Panc1 (cell line): ENCODE measurements at regions not wholly inside any gene's neighbourhood (a gene's known extent, or its start where the extent isn't known, plus 50 kb on each side); places are given as distances from the start of the nearest gene placed in this dataset.

ENCODE experiments used
- ATAC-seq: fragments of 200-7000 bp; cut with Tn5 transposase; 2 replicates; pipeline ENCODE4 v1.9.1; 2020; ENCODE audit warnings: mild to moderate bottlenecking, moderate library complexity
- BruUV-seq: library from RNA; stranded (reverse); fragments of 400-500 nt; replicated peaks from 2 replicates; lab custom pipeline; 2021; lab: Mats Ljungman, UMichigan
- CTCF ChIA-PET: fragments of 300-600 bp; sonication (Branson Sonifier 250); formaldehyde crosslinking; loops from one replicate; lab custom pipeline; 2022; ENCODE audit warnings: antibody characterized with exemption; lab: Charles Lee
- POLR2A ChIA-PET: fragments of 300-600 bp; sonication (Branson Sonifier 250); formaldehyde crosslinking; loops from one replicate; lab custom pipeline; 2022; ENCODE audit warnings: antibody characterized with exemption; lab: Charles Lee
- DNase-seq: peaks from one replicate; pipeline ENCODE4 v3.0.0-alpha.2; 2010; ENCODE audit warnings: low read depth, low spot score
- H3K27ac ChIP-seq: 2 replicates; pipeline ENCODE4 v1.5.1; 2011; ENCODE audit warnings: mild to moderate bottlenecking, low read length, inconsistent platforms
- H3K27me3 ChIP-seq: fragments of 200-500 bp; sonication (Bioruptor generic); 2 replicates; pipeline ENCODE4 v1.6.0; 2014; ENCODE audit warnings: low read length, inconsistent platforms; ENCODE audit not compliant: control insufficient read depth, insufficient read depth
- H3K36me3 ChIP-seq: fragments of 200-500 bp; sonication (Bioruptor generic); 2 replicates; pipeline ENCODE4 v1.5.1; 2014; ENCODE audit warnings: inconsistent platforms, mild to moderate bottlenecking, low read length, moderate library complexity; ENCODE audit not compliant: control insufficient read depth, insufficient read depth
- H3K4me1 ChIP-seq: 2 replicates; pipeline ENCODE4 v1.5.1; 2011; ENCODE audit warnings: inconsistent platforms, mild to moderate bottlenecking, low read length, moderate library complexity; ENCODE audit not compliant: control insufficient read depth, insufficient read depth
- H3K4me3 ChIP-seq, 2 experiments: 2 replicates each; pipeline ENCODE4 v1.5.1; 2011 to 2012; ENCODE audit warnings: low read depth in 2 of 2, low read length in 2 of 2, mild to moderate bottlenecking in 2 of 2, inconsistent platforms in 1 of 2, moderate library complexity in 1 of 2
- H3K9me3 ChIP-seq: fragments of 200-500 bp; sonication (Bioruptor generic); 2 replicates; pipeline ENCODE4 v1.5.1; 2014; ENCODE audit warnings: low read depth, mild to moderate bottlenecking, inconsistent platforms, low read length, moderate library complexity; ENCODE audit not compliant: control insufficient read depth, insufficient read depth
- CTCF ChIP-seq: fragments of 450-650 bp; IDR thresholded peaks from 2 replicates; pipeline ENCODE4 v1.5.1; 2017; ENCODE audit warnings: mild to moderate bottlenecking
- POLR2AphosphoS5 ChIP-seq: IDR thresholded peaks from 2 replicates; pipeline ENCODE4 v1.6.1; 2012; ENCODE audit warnings: mild to moderate bottlenecking, low read depth, low read length, moderate library complexity
- REST ChIP-seq, 2 experiments: IDR thresholded peaks; 2 replicates each; pipeline ENCODE4 v1.6.1; 2011 to 2012; ENCODE audit warnings: low read depth in 2 of 2, control low read depth in 1 of 2, low read length in 1 of 2, mild to moderate bottlenecking in 1 of 2, moderate library complexity in 1 of 2; ENCODE audit not compliant: insufficient read depth in 1 of 2
- SIN3A ChIP-seq: IDR thresholded peaks from 2 replicates; pipeline ENCODE4 v1.6.1; 2012; ENCODE audit warnings: low read depth, mild to moderate bottlenecking, low read length, moderate library complexity, borderline replicate concordance; ENCODE audit not compliant: insufficient read depth
- TCF7L2 ChIP-seq: IDR thresholded peaks from 2 replicates; pipeline ENCODE4 v1.6.1; 2011; ENCODE audit warnings: mild to moderate bottlenecking, low read depth, low read length, inconsistent platforms
- in situ Hi-C: cut with HindIII; loops from 2 replicates; pipeline ENCODE4 v1.10.0; 2016; ENCODE audit warnings: low sequenced_read_pairs, low pct_unique_long_range_greater_than_20kb
- intact Hi-C: fragments of 100-400 bp; cut with micrococcal nuclease; formaldehyde crosslinking; loops from one replicate; pipeline ENCODE4 v1.10.0; 2022; ENCODE audit not compliant: unreplicated experiment

GRCh38 chr2:33719067-33719466 is 120.0 kb upstream of the FAM98A start:
- TF ChIP-seq TCF7L2 = no peak
- TF ChIP-seq SIN3A = no peak
- no peak for TF ChIP-seq CTCF
- no peak for TF ChIP-seq REST (IDR thresholded peaks at IDR 0.05; ENCODE audit: insufficient read depth in 1 of 2, low read depth in 2 of 2, low read length in 1 of 2)
- no peak for TF ChIP-seq POLR2AphosphoS5
- in situ Hi-C loops (no loop called here), intact Hi-C loops (no loop called here)
- no TSS peak for BruUV-seq
- Histone ChIP-seq H3K4me3 (no peak overlapping the region), H3K27ac (no peak overlapping the region), H3K36me3 (no peaks in the 10 kb centered on the region), H3K4me1 (no peaks in the 10 kb centered on the region), H3K9me3 (no peaks in the 10 kb centered on the region), H3K27me3 (peaks cover 2% of the 10 kb centered on the region; the same call in 1 of the 2 replicates)
- no peak for ATAC-seq
- CTCF ChIA-PET = no interaction called here
- POLR2A ChIA-PET = no interaction called here
- DNase-seq = no peak

GRCh38 chr2:33712674-33713073 is 113.6 kb upstream of the FAM98A start:
- CTCF ChIA-PET = no interaction called here
- Histone ChIP-seq H3K9me3 (no peaks in the 10 kb centered on the region), H3K27ac (no peak overlapping the region), H3K4me1 (no peaks in the 10 kb centered on the region), H3K4me3 (no peak overlapping the region), H3K36me3 (no peaks in the 10 kb centered on the region), H3K27me3 (no peaks in the 10 kb centered on the region)
- DNase-seq (no peak), ATAC-seq (no peak)
- TF ChIP-seq TCF7L2 (no peak), REST (IDR thresholded peaks at IDR 0.05; ENCODE audit: insufficient read depth in 1 of 2, low read depth in 2 of 2, low read length in 1 of 2) (no peak), SIN3A (no peak), CTCF (no peak), POLR2AphosphoS5 (no peak)
- BruUV-seq = no TSS peak
- intact Hi-C loops = no loop called here
- POLR2A ChIA-PET = no interaction called here
- in situ Hi-C loops = no loop called here
